Endothelial cell of umbilical vein (primary cell): ENCODE measurements at regions not wholly inside any gene's neighbourhood (a gene's known extent, or its start where the extent isn't known, plus 50 kb on each side); places are given as distances from the start of the nearest gene placed in this dataset.

Experiments used
- CTCF ChIP-seq, 2 donors: IDR thresholded peaks; 1 replicate in 1 of 2; 2 replicates in 1 of 2; pipeline ENCODE4 v1.5.1; 2011; ENCODE audit warnings: low read length in 2 of 2, mild to moderate bottlenecking in 2 of 2, moderate library complexity in 2 of 2, control low read depth in 1 of 2, inconsistent platforms in 1 of 2, low read depth in 1 of 2; ENCODE audit not compliant: insufficient read depth in 1 of 2; ENCODE audit errors: extremely low read depth in 1 of 2
- EZH2 ChIP-seq: IDR thresholded peaks from 2 replicates; pipeline ENCODE4 v1.6.1; 2012; ENCODE audit warnings: borderline replicate concordance, low read depth, mild to moderate bottlenecking, moderate library complexity, low read length, inconsistent platforms; ENCODE audit not compliant: severe bottlenecking
- FOS ChIP-seq: IDR thresholded peaks from 2 replicates; pipeline ENCODE4 v1.6.1; 2011; ENCODE audit warnings: mild to moderate bottlenecking, low read length, moderate library complexity, borderline replicate concordance; ENCODE audit not compliant: insufficient read depth
- POLR2AphosphoS5 ChIP-seq: IDR thresholded peaks from 2 replicates; pipeline ENCODE4 v1.6.1; 2012; ENCODE audit warnings: low read depth, mild to moderate bottlenecking, control low read depth, low read length, moderate library complexity; ENCODE audit not compliant: insufficient read depth

GRCh38 chr1:115437196-115437595 is 99.1 kb upstream of the NGF start:
- no peak for TF ChIP-seq CTCF (IDR thresholded peaks at IDR 0.05; ENCODE audit: extremely low read depth in 1 of 2, insufficient read depth in 1 of 2, low read depth in 1 of 2, low read length in 2 of 2)
- no peak for TF ChIP-seq FOS
- TF ChIP-seq POLR2AphosphoS5: no peak
- TF ChIP-seq EZH2: no peak
